Colonic mucosa (tissue), 4 donors: ENCODE measurements at regions not wholly inside any gene's neighbourhood (a gene's known extent, or its start where the extent isn't known, plus 50 kb on each side); places are given as distances from the start of the nearest gene placed in this dataset.

ENCODE experiments used
- DNase-seq: peaks from one replicate; pipeline ENCODE4 v3.0.0-alpha.2; 2020
- H3K27ac ChIP-seq: fragments of 200-600 bp; one replicate; pipeline ENCODE4 v1.8.0; 2021
- H3K27me3 ChIP-seq: fragments of 200-600 bp; one replicate; pipeline ENCODE4 v1.8.0; 2021
- H3K36me3 ChIP-seq: fragments of 200-600 bp; one replicate; pipeline ENCODE4 v1.8.0; 2021
- H3K4me1 ChIP-seq: fragments of 200-600 bp; one replicate; pipeline ENCODE4 v1.8.0; 2021; ENCODE audit warnings: mild to moderate bottlenecking
- H3K4me3 ChIP-seq: fragments of 200-600 bp; one replicate; pipeline ENCODE4 v1.8.0; 2021
- H3K9ac ChIP-seq, 2 donors: one replicate each; pipeline ENCODE4 v1.7.0; 2013; ENCODE audit warnings: control low read depth in 2 of 2, low read depth in 2 of 2, low read length in 2 of 2
- H3K9me3 ChIP-seq: fragments of 200-600 bp; one replicate; pipeline ENCODE4 v1.8.0; 2021
- CTCF ChIP-seq: fragments of 200-600 bp; IDR thresholded peaks from one replicate; pipeline ENCODE4 v1.8.0; 2022; ENCODE audit warnings: antibody characterized with exemption, mild to moderate bottlenecking
- intact Hi-C: fragments of 100-400 bp; cut with DNase I; formaldehyde crosslinking; loops from one replicate; pipeline ENCODE4 v1.14.1; 2022
- donor health status: healthy.
- donor health status: DM: no; HTN: no; CAD: no.
- donor health status: DM: no; HTN: no; CAD: no.

GRCh38 chr7:41297166-41297565, 405.7 kb downstream of the INHBA start:
- no peak for DNase-seq
- H3K9ac ChIP-seq = no peak overlapping the region
- no peak overlapping the region for H3K27ac ChIP-seq
- H3K27me3 ChIP-seq = no peaks in the 10 kb centered on the region
- intact Hi-C loops = no loop called here
- H3K4me3 ChIP-seq = no peak overlapping the region
- TF ChIP-seq CTCF = no peak
- H3K4me1 ChIP-seq = no peaks in the 10 kb centered on the region
- no peaks in the 10 kb centered on the region for H3K9me3 ChIP-seq
- no peaks in the 10 kb centered on the region for H3K36me3 ChIP-seq

GRCh38 chr7:41295455-41295815, 407.5 kb downstream of the INHBA start:
- no peak overlapping the region for H3K27ac ChIP-seq
- H3K4me3 ChIP-seq = no peak overlapping the region
- TF ChIP-seq CTCF = no peak
- no peaks in the 10 kb centered on the region for H3K36me3 ChIP-seq
- no peaks in the 10 kb centered on the region for H3K9me3 ChIP-seq
- DNase-seq = no peak
- no peaks in the 10 kb centered on the region for H3K27me3 ChIP-seq
- H3K9ac ChIP-seq = no peak overlapping the region
- intact Hi-C loops = no loop called here
- no peaks in the 10 kb centered on the region for H3K4me1 ChIP-seq

GRCh38 chr7:41294556-41295454, 408.1 kb downstream of the INHBA start:
- H3K27ac ChIP-seq = no peak overlapping the region
- no peaks in the 10 kb centered on the region for H3K4me1 ChIP-seq
- intact Hi-C loops = no loop called here
- no peaks in the 10 kb centered on the region for H3K27me3 ChIP-seq
- no peaks in the 10 kb centered on the region for H3K36me3 ChIP-seq
- TF ChIP-seq CTCF = no peak
- no peak overlapping the region for H3K9ac ChIP-seq
- no peaks in the 10 kb centered on the region for H3K9me3 ChIP-seq
- no peak overlapping the region for H3K4me3 ChIP-seq
- no peak for DNase-seq

- Histone ChIP-seq H3K27me3 (no peaks in the 10 kb centered on the region), H3K4me1 (no peaks in the 10 kb centered on the region), H3K9ac (no peak overlapping the region), H3K4me3 (no peak overlapping the region), H3K27ac (no peak overlapping the region), H3K9me3 (no peaks in the 10 kb centered on the region), H3K36me3 (no peaks in the 10 kb centered on the region)
- intact Hi-C loops = no loop called here
- no peak for TF ChIP-seq CTCF
- DNase-seq = no peak
Measured at GRCh38 chr7:41292487-41292886, 410.4 kb downstream of the INHBA start.

GRCh38 chr7:41287559-41288335, 415.1 kb downstream of the INHBA start:
- TF ChIP-seq CTCF = no peak
- Histone ChIP-seq H3K36me3 (no peaks in the 10 kb centered on the region), H3K4me1 (no peaks in the 10 kb centered on the region), H3K27me3 (no peaks in the 10 kb centered on the region), H3K4me3 (no peak overlapping the region), H3K9me3 (no peaks in the 10 kb centered on the region), H3K27ac (no peak overlapping the region), H3K9ac (no peak overlapping the region)
- intact Hi-C loops = no loop called here
- DNase-seq = no peak
